GM18867 (cell line): ENCODE measurements at regions not wholly inside any gene's neighbourhood (a gene's known extent, or its start where the extent isn't known, plus 50 kb on each side); places are given as distances from the start of the nearest gene placed in this dataset.
"Not testable (repeated sequence)": the region's sequence is repeated elsewhere in the genome, so short reads cannot be mapped to it uniquely, and the experiment has no call there.

Source experiments
- ATAC-seq: cut with Tn5 transposase; IDR thresholded peaks from one replicate; pipeline ENCODE4 v1.9.1; 2021; ENCODE audit warnings: mild to moderate bottlenecking, moderate library complexity; ENCODE audit not compliant: unreplicated experiment

GRCh38 chr10:65186668-65187067 lies 1665.5 kb downstream of the REEP3 start:
- ATAC-seq = not testable (repeated sequence)

- ATAC-seq = no peak
These were observed 1672.9 kb downstream of the REEP3 start for GRCh38 chr10:65194126-65194525.

DNA sequence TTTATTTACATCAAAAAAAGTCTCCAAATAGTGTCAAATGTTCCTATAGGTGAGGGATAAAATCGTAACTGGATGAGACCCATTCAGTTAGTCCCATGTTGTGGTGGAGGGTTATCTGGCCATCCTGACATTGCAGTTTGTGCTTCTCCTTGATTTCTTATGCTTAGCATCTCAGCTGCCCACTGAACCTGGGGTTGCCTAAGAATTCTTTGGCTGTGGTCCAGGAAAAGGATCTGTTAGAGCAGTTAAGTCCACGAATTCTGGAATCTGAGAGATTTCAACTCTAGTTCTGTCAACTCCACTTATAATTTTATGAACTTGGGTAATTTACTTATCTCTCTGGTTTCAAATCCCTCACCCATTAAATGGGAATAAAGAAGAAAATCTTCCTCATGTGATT lies 1673.4 kb downstream of the REEP3 start:
- no peak for ATAC-seq

- no peak for ATAC-seq
These were observed 1674.9 kb downstream of the REEP3 start for GRCh38 chr10:65196111-65196510.

GRCh38 chr10:65197935-65198334 lies 1676.7 kb downstream of the REEP3 start:
- ATAC-seq = no peak

DNA sequence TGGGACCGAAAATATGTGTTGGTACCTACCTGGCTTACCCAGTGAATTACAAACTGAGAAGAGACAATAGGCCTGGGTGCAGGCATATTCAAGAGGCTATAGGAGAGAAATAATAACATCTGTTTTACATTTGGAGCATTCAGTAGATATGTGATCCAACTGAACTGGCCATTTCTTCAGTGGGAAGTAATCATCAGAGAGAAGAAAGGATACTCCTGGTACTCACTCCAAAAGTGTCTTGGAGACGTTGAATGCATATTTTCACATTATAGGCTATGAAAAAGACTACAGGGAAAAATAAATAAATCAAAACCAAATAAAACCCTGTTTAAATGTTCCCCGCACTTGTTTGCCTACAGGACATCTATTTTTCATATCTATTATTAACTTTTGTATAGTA lies 1680.3 kb downstream of the REEP3 start:
- no peak for ATAC-seq

GRCh38 chr10:65204999-65205398 lies 1683.8 kb downstream of the REEP3 start:
- no peak for ATAC-seq

DNA sequence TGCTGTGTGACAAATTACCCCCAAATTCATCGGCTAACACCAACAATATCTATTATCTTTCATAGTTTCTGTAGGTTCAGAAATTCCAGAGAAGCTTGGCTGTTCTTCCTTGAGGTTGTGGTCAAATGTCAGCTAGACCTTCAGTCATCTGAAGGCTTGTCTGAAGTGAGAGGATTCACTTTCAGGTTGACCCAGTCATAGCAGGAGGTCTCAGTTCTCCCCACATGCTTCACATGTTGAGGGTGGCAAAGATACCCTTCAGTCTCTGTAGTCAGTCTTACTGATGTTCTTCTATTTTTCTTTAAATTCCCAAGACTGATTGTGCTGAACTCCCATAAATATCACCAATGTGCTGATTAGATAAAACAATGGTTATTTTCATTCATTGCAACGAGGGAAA lies 1692.0 kb downstream of the REEP3 start:
- peak; percentile 76 for ATAC-seq

DNA sequence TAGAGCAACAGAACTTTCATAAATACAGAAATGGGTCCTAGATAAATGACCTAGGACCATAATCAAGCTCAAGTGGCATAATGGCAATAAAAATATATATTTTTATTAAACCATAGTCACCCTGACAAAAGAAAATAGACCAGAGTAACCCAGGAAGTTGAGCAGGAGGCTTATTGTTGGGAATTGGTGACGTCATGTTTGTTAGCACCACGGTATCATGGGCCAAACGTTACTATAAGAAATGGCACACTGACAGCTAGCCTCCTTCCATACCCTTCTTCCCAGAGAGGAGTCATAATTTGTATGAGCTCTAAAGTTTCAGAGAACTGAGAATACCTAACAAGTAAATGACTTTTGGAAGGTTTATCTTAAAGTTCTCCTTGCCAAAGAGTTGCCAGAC lies 1698.2 kb downstream of the REEP3 start:
- no peak for ATAC-seq

DNA sequence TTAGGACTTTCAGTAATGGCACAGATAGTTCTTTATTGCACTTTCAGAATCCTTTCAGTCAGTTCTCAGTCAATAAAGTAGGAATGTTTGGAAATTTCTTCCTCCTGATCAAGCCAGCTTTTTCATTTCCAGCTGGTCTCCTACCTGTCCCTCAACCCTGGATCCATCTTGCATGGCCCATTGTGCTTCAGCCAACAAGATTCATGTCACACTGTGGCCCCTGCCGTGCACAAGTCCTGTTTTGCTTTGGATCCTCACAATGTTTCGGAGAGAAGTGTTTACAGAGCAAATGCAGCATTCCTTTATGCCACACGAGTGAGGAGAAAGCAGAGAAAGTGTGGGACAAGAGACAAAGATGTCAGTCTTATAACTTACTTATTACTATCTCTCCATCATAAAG lies 1694.7 kb upstream of the LRRTM3 start:
- no peak for ATAC-seq

GRCh38 chr10:65234261-65234660 lies 1691.6 kb upstream of the LRRTM3 start:
- no peak for ATAC-seq

- no peak for ATAC-seq
These were observed 1690.6 kb upstream of the LRRTM3 start for GRCh38 chr10:65235266-65235665.

DNA sequence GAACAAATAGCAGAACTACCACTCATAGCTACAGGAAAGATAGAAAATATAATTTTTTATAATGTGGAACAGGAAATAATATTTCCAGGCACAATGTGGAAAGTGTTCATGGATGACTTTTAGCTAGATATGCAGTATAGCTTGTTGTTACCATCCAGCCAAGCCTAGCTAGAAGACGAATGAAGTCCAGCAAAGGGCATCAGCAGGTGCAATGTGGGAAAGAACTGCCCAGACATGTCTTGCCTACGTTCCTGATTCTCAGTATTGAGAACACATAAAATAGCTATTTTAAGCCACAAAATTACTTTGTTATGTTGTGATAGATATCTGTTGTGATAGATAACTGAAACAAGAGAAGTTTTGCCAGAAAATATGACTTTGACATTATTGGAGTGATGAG lies 1690.0 kb upstream of the LRRTM3 start:
- ATAC-seq = no peak

DNA sequence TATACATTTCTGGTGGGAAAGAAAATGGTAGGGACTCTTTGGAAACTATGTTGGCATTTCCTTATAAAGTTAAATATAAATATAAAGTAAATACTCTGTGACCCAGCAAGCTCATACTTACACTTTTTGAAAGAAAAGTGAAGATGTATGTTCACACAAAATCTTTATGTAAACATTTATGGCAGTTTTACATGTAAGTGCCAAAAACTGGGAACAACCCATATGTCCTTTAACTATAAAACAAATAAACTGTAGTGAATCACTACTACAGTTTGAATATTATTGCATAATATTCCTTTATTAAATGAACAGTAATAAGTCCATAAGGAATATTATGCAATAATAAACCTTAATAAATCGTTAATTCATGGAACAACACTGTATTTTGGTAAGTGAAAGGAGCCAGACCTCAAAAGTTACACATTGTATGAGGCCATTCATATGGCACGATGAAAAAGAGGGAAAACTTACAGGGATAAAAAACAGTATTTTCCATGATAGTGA lies 1660.3 kb upstream of the LRRTM3 start:
- no peak for ATAC-seq

- not testable (repeated sequence) for ATAC-seq
These were observed 1656.3 kb upstream of the LRRTM3 start for GRCh38 chr10:65269551-65269950.

GRCh38 chr10:65270969-65271368 lies 1654.9 kb upstream of the LRRTM3 start:
- ATAC-seq = no peak

GRCh38 chr10:65273115-65273514 lies 1652.7 kb upstream of the LRRTM3 start:
- ATAC-seq = no peak

DNA sequence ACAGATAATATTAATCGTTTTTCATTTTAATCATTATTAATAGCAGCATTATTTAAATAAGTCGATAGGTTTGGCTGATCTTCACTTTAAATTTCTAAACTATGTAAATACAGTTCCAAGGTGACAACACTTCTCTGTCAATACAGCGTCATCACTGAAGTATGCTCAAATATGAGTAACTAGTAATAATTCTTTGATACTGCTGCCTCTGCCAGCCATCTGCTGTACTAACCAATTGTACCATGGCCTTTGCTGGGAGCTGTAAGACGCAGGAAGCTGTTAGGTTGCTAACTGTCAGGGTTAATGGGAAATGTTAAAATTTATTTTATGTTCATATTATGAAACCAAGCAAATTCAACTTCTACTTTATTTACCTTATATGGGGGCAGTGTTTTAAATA lies 1650.5 kb upstream of the LRRTM3 start:
- no peak for ATAC-seq

GRCh38 chr10:65284495-65285041 lies 1641.3 kb upstream of the LRRTM3 start:
- no peak for ATAC-seq

GRCh38 chr10:65285726-65286125 lies 1640.1 kb upstream of the LRRTM3 start:
- not testable (repeated sequence) for ATAC-seq

DNA sequence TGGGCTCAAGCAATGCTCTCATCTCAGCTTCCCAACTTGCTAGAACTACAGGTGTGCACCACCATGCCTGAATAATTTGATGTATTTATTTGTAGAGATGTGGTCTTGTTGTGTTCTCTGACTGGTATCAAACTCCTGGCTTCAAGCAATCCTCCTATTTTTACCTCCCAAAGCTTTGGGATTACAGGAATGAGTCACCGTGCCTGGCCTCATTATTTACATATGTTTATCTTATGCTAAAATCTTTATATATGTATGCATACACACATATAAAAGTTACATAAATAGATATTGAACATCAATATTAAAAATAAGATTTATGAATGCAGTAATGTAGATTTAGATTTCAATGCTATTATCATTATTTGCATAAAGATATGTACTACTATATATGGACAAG lies 1634.5 kb upstream of the LRRTM3 start:
- ATAC-seq = no peak

GRCh38 chr10:65292551-65292950 lies 1633.3 kb upstream of the LRRTM3 start:
- ATAC-seq = no peak

- no peak for ATAC-seq
These were observed 1631.5 kb upstream of the LRRTM3 start for GRCh38 chr10:65294329-65294728.
